ENCODE measurements at regions not wholly inside any gene's neighbourhood (a gene's known extent, or its start where the extent isn't known, plus 50 kb on each side); places are given as distances from the start of the nearest gene placed in this dataset.
"Not testable (repeated sequence)": the region's sequence is repeated elsewhere in the genome, so short reads cannot be mapped to it uniquely, and the experiment has no call there.

DNA sequence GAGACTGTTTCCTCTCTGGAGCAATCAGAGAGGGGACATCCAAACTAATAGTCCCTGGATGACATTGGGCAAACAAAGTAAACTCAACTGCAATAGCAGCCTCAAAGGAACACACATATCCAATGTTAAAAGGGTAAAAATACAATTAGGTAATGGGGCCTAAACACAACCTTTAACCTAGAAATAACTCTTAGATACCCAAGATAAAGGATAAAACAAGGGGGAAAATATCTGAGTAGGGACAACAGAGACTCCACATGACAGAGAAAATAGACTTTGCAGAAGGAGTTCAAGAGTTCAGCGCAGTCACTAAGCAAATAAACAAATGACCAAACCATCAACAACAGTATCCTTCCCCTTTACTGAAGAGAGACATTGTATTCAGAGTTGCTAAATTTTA is 149.3 kb downstream of the FBXO4 start:
- no peak for DNase-seq (ENCODE audit: low read depth)

DNA sequence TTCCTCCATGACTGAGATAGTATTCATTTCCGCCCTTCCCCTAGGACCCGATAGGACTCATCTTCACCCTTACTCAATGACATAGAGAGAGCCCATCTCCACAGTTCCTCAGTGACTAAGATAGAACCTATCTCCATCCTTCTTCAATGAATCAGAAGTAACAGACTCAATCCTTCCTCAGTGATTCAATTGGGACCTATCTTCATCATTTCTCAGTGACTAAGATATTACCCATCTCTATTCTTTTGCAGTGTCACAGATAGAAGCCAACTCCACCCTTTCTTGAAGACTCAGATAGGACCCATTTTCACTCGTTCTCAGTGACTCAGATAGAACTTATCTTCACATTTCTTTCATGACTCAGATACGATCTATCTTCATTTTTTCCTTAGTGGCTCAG is 164.6 kb downstream of the FBXO4 start:
- no peak for DNase-seq (ENCODE audit: low read depth)

DNA sequence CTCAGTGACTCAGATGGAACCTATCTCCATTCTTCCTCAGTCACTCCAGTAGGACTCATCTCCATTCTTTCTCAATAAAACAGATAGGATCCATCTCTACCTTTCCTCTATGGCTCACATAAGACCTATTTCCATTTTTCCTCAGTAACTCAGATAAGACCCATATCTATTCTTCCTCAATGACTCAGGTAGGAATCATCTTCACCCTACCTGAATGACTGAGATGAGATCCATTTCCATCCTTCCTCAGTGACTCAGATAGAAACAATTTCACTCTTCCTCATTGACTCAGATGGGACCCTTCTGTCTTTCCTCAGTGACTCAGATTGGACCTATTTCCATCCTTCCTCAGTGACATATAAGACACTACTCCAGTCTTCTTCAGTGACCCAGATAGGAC is 165.1 kb downstream of the FBXO4 start:
- DNase-seq (ENCODE audit: low read depth), result no peak

DNA sequence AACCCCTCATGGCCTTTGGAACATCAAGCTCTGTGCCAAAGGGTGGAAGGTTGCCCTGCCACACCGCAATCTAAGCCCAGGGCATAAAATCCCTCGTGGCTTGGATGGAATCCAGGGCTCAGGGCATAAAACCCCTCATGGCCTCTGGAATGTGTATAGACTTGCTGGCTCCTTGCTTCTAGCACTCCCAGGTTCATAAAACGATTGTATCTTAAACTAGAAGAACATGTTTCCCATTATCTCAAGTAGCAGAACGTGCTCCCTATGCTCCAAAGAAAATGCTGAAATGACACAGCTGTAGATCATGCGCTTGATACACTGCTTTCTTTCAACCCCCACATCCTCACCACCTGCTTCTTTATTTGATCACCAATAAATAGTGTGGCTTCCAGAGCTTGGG is 174.8 kb downstream of the FBXO4 start:
- not testable (repeated sequence) for DNase-seq (ENCODE audit: low read depth)

DNA sequence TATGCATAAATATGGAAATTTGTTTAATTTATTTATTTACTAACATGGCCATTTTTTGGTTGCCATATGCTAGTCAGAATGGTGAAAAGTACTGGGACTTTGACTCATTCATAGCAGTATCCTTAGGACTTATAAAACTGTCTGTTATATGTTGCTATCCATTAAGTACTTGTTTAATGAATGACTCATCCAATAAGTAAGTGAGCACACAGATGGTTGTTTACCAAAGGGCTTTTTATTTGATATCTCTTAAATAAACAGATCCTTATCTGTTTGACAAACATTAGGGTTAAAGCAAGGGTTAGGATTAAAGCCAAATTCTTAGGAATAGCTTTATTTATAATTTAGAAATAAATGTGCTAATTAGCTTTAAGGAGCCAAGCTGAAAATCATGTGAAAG is 183.4 kb downstream of the FBXO4 start:
- DNase-seq (ENCODE audit: low read depth), result no peak

DNA sequence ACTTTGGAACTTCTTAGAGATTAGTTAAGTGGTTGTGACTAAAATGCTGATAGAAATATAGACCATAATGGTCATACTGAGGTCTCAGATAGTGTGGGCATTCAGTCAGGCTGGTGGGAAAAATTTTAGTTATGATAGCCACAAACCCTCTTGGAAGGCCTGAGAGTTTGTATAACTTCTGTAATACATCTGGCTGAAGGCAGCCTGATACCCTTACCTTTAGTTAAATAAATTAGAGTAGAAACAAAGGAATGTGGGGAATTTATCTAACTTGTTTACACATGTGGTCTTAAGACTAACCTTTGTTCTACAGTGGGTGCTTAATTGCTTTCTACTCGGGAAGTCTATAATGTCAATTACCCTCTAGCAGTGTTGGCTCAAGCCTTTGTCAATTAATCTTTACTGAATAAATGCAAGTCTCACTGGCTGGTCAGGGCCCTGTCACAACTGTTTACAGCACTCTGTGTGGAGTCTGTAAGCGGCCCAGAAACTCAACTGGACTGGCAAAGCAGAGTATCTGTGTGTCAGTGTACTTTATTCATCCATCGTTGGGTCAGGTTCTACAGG is 184.0 kb downstream of the FBXO4 start:
- DNase-seq (ENCODE audit: low read depth), result no peak

DNA sequence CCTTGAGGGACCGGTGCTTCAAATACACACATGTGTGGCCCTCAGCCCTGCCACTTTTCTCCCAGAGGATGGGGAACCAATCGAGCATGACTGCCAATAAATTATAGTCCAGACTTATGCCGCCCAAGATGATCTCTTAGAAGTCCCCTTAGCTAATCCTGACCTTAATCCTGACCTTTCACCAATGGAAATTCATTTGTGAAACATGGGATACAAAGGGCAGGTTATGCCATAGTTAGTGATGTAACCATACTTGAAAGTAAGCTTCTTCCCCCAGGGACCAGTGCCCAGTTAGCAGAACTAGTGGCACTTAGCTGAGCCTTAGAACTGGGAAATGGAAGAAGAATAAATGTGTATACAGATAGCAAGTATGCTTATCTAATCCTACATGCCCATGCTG is 190.6 kb downstream of the FBXO4 start:
- DNase-seq (ENCODE audit: low read depth), result not testable (repeated sequence)

DNA sequence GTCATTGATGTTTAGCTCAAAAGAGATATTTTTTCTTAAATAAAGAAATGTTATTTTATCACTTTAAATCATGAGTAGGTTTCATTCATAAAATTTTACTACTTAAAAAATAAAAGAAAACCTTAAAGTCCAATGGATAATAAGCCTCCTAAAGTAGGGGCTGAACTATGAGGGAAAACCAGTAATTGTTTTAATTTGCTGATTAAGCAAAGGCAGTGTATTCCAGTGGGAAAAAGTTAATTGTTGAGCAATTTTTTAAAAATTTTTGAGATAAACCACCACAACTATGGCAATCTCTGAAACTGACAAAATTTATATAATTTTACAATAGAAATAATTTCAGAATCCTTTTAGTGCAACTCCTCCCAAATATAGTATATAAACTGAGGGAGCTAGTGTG is 195.0 kb downstream of the FBXO4 start:
- DNase-seq (ENCODE audit: low read depth), result no peak

DNA sequence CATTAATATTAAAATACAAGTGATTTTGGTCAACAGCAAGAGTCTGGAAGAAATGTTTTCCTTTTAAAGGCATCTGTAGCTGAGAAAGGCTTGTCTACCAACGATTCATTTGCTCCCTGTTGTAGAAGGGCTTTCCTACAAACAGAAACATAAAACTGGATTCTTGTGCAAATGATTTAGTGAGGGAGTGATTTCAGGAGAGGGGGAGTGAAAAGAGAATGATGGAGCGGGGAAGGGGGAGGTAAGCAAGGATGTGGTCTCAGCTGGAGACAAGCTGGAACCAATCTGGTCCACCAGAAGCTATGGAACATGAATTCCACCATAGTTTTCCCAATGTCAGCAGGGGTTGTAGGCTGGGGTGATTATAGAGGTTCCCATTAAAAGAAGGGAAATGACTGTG is 196.3 kb downstream of the FBXO4 start:
- DNase-seq (ENCODE audit: low read depth), result no peak

DNA sequence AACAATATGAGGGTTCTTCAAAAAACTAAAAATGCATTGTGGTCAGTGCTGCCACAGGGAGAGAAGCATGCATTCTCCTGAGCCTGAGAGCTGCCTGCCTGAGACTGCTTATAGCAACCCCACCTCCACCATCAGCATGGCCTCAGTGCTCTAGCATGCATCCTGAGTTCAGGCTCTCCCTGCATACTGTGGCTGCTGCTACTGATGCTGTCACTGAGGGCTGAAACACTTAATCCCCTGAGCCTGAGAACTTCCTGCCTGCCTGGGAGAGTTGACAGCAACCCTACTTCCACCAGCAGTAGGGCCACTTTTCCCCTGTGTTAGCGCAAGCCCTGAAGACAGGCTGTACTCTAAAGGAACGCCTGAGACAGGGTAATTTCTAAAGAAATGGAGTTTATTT is 206.0 kb downstream of the FBXO4 start:
- no peak for DNase-seq (ENCODE audit: low read depth)

DNA sequence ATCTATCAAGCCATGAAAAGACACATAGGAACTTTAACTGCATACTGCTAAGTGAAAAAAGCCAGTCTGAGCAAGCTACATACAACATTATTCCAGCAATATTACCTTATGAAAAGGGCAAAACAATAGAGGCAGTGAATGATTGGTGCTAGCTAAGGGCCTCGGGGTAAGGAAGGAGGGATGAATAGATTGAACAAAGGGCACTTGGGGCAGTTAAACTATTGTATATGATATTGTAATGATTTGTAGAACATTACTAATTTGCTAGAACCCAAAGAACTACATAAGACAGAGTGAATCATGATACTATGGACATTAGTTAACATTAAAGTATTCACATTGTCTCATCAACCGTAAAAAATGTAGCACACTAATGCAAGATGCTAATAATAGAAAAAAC is 218.3 kb downstream of the FBXO4 start:
- no peak for DNase-seq (ENCODE audit: low read depth)

DNA sequence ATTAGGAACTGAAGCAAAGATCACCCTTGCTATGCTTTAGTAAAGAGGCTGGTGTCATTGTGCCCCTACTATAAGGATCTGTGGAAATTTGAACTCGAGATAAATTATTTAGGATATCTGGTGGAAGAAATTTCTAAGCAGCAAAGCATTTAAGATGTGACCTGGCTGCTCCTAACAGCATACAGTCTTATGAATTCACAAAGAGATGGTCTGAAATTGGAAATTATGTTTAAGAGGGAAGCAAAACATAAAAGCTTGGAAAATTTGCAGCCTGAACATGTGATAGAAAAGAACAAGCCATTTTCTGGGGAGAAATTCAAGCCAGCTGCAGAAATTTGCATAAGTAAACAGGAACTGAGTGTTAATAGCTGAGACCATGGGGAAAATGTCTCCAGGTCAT is 223.7 kb downstream of the FBXO4 start:
- no peak for DNase-seq (ENCODE audit: low read depth)

DNA sequence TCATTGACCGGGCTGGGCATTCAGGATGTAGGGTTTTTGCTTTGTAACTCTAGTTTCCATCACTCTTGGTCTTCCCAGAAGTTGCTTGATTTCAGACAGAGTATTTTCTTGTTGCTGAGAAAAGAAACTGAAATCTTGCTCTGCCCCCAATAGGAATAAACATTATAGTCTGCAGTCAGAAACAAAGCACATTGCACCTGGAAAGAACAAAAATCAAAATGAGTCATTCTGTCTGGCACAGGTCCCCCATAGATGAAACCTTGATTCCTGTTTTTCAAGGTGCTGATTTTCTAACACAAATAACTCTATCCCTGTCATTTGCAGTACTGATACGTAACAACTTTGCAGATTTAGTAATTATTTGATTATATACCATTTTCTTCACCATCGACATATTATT is 232.1 kb downstream of the FBXO4 start:
- no peak for DNase-seq (ENCODE audit: low read depth)

DNA sequence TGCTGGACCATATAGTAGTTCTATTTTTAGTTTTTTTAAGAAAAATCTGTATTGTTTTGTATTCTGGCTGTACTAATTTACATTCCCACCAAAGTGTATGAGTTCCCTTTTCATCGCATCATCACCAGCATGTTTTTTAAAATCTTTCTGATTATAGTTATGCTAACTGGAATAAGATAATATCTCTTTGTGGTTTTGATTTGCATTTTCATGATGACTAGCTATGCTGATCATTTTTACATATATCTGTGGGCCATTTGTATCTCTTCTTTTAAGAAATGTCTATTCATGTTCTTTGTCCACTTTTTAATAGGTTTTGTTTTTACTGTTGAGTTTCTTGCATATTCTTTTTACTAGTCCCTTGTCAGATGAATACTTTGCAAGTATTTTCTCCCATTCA is 238.0 kb downstream of the FBXO4 start:
- DNase-seq (ENCODE audit: low read depth), result no peak

DNA sequence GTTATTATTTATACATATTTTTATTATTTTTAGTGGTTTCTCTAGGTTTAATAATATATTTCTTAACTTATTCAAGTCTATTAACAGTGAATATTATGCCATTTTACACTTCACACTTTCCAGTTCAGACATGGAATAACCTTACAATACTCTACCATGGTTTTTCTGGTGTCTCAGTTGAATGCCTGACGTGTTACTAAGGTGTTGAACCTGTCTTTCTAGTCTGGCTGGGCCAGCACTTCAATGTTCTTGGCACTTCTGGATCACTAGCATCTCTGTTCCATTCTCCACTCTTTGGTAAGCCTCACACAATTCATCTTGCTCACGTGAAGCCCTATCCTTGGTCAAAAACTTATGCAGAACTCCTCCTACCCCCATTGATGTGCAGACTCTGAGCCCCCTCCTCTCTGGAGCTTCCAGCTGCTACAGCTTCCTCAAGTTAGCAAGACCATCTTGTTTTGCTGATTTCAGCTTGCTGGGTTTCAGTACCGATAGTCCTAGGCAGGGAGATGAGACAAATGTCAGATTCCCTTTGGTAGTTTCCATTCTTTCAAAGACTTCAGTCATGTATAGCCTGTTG is 243.1 kb downstream of the FBXO4 start:
- no peak for DNase-seq (ENCODE audit: low read depth)

DNA sequence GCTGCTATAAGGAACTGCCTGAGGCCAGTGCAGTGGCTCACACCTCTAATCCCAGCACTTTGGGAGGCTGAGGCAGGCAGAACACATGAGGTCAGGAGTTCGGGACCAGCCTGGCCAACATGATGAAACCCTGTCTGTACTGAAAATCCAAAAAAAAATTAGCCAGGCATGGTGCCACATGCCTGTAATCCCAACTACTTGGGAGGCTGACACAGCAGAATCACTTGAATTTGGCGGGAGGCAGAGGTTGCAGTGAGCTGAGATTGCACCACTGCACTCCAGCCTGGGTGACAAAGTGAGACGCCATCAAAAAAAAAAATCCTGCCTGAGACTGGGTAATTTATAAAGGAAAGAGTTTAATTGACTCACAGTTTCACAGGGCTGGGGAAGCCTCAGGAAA is 247.1 kb upstream of the GHR start:
- DNase-seq (ENCODE audit: low read depth), result not testable (repeated sequence)

DNA sequence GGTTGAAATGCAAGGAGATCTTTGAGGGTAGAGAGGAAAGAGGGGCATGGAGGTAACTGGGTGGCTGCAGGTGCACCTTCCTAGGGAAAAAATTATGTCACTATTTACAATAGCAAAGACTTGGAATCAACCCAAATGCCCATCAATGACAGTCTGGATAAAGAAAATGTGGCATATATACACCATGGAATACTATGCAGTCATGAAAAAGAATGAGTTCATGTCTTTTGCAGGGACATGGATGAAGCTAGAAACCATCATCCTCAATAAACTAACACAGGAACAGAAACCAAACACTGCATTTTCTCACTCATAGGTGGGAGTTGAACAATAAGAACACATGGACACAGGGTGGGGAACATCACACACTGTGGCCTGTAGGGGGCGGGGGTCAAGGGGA is 243.4 kb upstream of the GHR start:
- not testable (repeated sequence) for DNase-seq (ENCODE audit: low read depth)

DNA sequence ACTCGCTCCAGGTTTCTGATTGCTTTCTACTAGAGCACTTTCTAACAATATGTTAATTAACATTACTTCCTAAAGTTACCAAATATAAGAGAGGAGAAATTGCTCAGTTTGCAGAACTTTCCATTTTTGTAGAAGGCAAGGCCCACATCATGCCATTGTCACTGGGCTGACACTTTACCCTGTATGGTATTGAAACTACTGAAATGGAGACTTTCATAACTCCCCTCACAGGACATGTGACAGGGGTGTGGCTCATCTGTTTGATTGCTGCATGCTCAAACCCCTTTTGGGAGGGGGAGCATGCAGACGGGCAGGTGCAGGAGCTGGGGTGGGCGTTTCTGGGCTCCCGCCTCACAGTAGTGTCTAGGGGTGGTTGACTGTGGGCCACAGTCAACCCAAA is 206.3 kb upstream of the GHR start:
- DNase-seq (ENCODE audit: low read depth), result no peak

DNA sequence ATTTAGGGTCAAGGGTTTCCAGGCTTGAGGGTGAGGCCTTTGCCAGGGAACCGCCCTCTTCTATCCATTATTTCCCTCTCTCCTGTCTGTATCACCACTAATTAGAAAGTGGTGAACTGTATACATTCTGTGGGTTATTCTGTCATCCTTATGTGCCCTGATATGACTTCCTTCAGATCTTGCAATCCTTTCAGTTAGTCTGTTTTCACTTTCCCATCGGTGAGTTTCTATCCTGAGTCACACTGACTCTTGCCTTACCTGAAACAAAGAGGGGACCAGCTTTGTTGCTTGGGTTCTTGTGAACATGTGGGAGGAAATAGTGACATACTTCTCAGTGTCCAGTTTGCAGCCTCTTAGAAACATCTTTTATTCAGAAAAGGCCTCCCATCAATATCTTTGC is 205.4 kb upstream of the GHR start:
- DNase-seq (ENCODE audit: low read depth), result no peak

DNA sequence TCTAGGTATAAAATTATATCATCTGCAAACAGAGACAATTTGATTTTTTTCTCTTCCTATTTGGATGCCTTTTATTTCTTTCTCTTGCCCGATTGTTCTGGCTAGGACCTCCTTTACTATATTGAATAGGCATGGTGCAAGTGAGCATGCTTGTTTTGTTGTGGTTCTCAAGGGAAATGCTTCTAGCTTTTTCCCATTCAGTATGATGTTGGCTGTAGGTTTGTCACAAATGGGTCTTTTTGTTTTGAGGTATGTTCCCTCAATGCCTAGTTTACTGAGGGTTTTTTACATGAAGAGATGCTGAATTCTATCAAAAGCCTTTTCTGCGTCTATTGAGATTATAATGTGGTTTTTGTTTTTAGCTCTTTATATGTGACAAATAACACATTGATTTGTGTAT is 198.2 kb upstream of the GHR start:
- DNase-seq (ENCODE audit: low read depth), result no peak

DNA sequence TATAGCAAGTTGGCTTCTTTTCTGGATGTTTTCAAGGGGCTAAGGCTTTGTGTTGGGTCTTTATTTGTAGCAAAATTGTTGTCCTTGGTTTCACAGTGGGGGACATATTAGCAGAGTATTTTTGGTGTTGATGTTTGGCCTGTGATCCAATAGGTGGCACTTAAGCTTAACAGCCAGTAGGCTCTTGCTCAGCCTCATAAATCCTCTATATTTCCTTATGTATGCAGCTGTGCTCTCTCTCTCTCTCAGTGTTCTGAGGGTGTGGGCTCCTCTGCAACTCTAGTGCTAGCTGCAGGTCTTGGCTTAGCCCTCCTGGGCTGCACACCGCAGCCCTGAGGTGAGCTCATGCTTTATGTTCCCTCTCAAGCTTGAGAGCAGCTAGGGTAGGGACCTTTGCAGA is 195.0 kb upstream of the GHR start:
- DNase-seq (ENCODE audit: low read depth), result no peak

DNA sequence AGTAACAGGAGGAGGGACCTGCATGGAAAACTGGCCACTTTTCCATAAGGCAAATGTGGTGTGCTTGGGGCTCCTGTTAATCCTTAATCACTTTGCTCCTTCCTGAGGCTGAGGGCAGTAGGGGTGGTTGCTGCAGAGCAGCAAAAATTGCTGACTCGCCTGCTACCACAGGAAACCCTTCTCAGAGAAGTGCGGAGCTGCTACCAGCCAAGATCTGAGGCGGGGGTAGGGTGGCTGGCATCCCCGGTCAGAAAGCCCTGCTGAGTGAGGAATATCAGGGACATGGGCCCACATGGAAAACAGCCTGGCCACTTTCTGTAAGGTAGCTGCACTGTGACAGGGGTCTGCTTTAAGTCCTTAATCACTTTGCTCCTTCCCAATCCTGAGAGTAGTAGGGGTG is 192.4 kb upstream of the GHR start:
- DNase-seq (ENCODE audit: low read depth), result no peak

DNA sequence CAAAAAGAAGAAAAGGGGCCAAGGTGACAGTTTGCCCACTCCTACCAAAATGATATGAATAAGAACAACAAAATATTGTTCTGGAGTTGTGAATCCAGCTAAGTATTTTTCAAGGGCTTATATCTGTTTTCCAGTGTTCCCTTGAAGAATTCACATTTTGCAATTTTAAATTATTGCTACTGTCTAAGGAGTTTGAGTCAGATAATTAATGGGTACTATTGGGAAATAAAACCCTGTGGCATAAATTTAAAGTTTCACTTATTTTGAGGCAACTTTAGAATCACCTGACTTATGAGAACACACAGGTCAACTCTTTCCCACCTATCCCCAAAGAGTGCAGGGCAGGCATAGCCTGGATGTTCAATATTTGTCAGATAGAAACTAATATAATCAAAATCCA is 188.0 kb upstream of the GHR start:
- no peak for DNase-seq (ENCODE audit: low read depth)

DNA sequence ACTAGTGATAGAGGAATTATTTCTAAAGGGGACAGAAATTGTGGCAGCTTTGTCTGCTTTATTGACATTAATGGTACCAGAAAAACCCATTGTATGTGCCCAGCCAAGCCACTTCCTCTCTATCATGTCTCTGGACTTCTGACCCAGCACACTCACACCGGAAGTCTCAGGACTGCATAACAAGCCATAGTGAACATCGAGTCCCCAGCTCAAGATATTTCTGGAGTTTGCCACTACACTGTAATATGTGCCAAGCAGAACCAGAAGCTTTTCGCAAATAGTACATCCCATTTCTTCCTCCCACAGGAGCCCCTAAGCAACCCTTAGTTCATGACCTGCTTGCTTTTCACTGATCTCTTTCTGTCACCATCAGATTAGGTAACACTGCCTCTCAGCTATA is 187.4 kb upstream of the GHR start:
- DNase-seq (ENCODE audit: low read depth), result no peak

All from LHCN-M2 (cell line).